H4 (cell line): ENCODE measurements at regions not wholly inside any gene's neighbourhood (a gene's known extent, or its start where the extent isn't known, plus 50 kb on each side); places are given as distances from the start of the nearest gene placed in this dataset.

Source experiments
- DNase-seq: peaks from one replicate; pipeline ENCODE4 v3.0.0-alpha.2; 2015; ENCODE audit warnings: low spot score

GRCh38 chr20:48358176-48359054 is 469.4 kb downstream of the PREX1 start:
- DNase-seq = no peak

- no peak for DNase-seq
These were observed 470.1 kb downstream of the PREX1 start for GRCh38 chr20:48357714-48358113.

GRCh38 chr20:48354903-48355302 is 472.9 kb downstream of the PREX1 start:
- DNase-seq = no peak

- DNase-seq = no peak
These were observed 473.4 kb downstream of the PREX1 start for GRCh38 chr20:48354320-48354876.

- no peak for DNase-seq
These were observed 475.2 kb downstream of the PREX1 start for GRCh38 chr20:48352628-48353027.

GRCh38 chr20:48352042-48352441 is 475.8 kb downstream of the PREX1 start:
- DNase-seq = no peak

- DNase-seq = no peak
These were observed 477.3 kb downstream of the PREX1 start for GRCh38 chr20:48350313-48350988.

- DNase-seq = no peak
These were observed 478.1 kb downstream of the PREX1 start for GRCh38 chr20:48349656-48350055.

- DNase-seq = no peak
These were observed 479.8 kb downstream of the PREX1 start for GRCh38 chr20:48348022-48348421.

GRCh38 chr20:48342822-48343513 is 484.8 kb downstream of the PREX1 start:
- DNase-seq = no peak

- DNase-seq = no peak
These were observed 486.9 kb downstream of the PREX1 start for GRCh38 chr20:48340883-48341281.

- DNase-seq = no peak
These were observed 487.6 kb downstream of the PREX1 start for GRCh38 chr20:48339986-48340882.

GRCh38 chr20:48339190-48339985 is 488.4 kb downstream of the PREX1 start:
- peak; percentile 61 for DNase-seq

- no peak for DNase-seq
These were observed 489.1 kb downstream of the PREX1 start for GRCh38 chr20:48338717-48339116.

GRCh38 chr20:48336597-48336996 is 491.2 kb downstream of the PREX1 start:
- no peak for DNase-seq

- no peak for DNase-seq
These were observed 492.3 kb downstream of the PREX1 start for GRCh38 chr20:48335308-48336050.

GRCh38 chr20:48333707-48334106 is 494.1 kb downstream of the PREX1 start:
- DNase-seq = no peak

- no peak for DNase-seq
These were observed 495.2 kb downstream of the PREX1 start for GRCh38 chr20:48332555-48332954.

GRCh38 chr20:48331518-48332286 is 496.1 kb downstream of the PREX1 start:
- DNase-seq = no peak
